Nephron progenitor cell (in vitro differentiated cells): ENCODE measurements at regions not wholly inside any gene's neighbourhood (a gene's known extent, or its start where the extent isn't known, plus 50 kb on each side); places are given as distances from the start of the nearest gene placed in this dataset.

Experiments
- DNase-seq: peaks from one replicate; pipeline ENCODE4 v3.0.0; 2021
- H3K27ac Mint-ChIP-seq: 2 replicates; pipeline ENCODE4 v1.8.0; 2021; ENCODE audit warnings: mild to moderate bottlenecking, moderate library complexity, mixed read lengths
- H3K27me3 Mint-ChIP-seq: 2 replicates; pipeline ENCODE4 v1.8.0; 2021; ENCODE audit warnings: mild to moderate bottlenecking, low read depth, mixed read lengths; ENCODE audit not compliant: poor library complexity
- H3K36me3 Mint-ChIP-seq: 2 replicates; pipeline ENCODE4 v1.8.0; 2021; ENCODE audit warnings: low read depth, mixed read lengths
- H3K4me1 Mint-ChIP-seq: 2 replicates; pipeline ENCODE4 v1.8.0; 2021; ENCODE audit warnings: mixed read lengths
- H3K4me3 Mint-ChIP-seq: 2 replicates; pipeline ENCODE4 v1.8.0; 2021; ENCODE audit warnings: mild to moderate bottlenecking, moderate library complexity, mixed read lengths
- H3K9me3 Mint-ChIP-seq: 2 replicates; pipeline ENCODE4 v1.8.0; 2021; ENCODE audit warnings: mild to moderate bottlenecking, moderate library complexity, mixed read lengths
- CTCF ChIP-seq: fragments of 200-600 bp; sonication (generic); IDR thresholded peaks from 2 replicates; pipeline ENCODE4 v1.5.0; 2021; ENCODE audit warnings: antibody characterized with exemption

GRCh38 chr7:25636168-25636567 lies 407.9 kb upstream of the NPVF start:
- H3K4me1 Mint-ChIP-seq = peaks cover 48% of the 10 kb centered on the region
- no peak overlapping the region for H3K27ac Mint-ChIP-seq
- no peaks in the 10 kb centered on the region for H3K36me3 Mint-ChIP-seq
- TF ChIP-seq CTCF = no peak
- no peaks in the 10 kb centered on the region for H3K9me3 Mint-ChIP-seq
- no peak overlapping the region for H3K4me3 Mint-ChIP-seq
- DNase-seq = no peak
- peaks cover 4% of the 10 kb centered on the region for H3K27me3 Mint-ChIP-seq

- Mint-ChIP-seq H3K4me1 (peaks cover 43% of the 10 kb centered on the region), H3K27me3 (peaks cover 4% of the 10 kb centered on the region), H3K36me3 (no peaks in the 10 kb centered on the region), H3K9me3 (no peaks in the 10 kb centered on the region), H3K4me3 (no peak overlapping the region), H3K27ac (no peak overlapping the region)
- TF ChIP-seq CTCF = no peak
- DNase-seq = no peak
These were observed 408.6 kb upstream of the NPVF start for GRCh38 chr7:25636871-25637283.

GRCh38 chr7:25638068-25638467 lies 409.8 kb upstream of the NPVF start:
- Mint-ChIP-seq H3K27ac (no peak overlapping the region), H3K4me1 (peaks cover 36% of the 10 kb centered on the region), H3K36me3 (no peaks in the 10 kb centered on the region)

GRCh38 chr7:25638590-25639244 lies 410.4 kb upstream of the NPVF start:
- H3K27me3 Mint-ChIP-seq = peaks cover 4% of the 10 kb centered on the region
- no peak overlapping the region for H3K4me3 Mint-ChIP-seq
- peaks cover 30% of the 10 kb centered on the region for H3K4me1 Mint-ChIP-seq
- TF ChIP-seq CTCF = no peak
- H3K27ac Mint-ChIP-seq = no peak overlapping the region
- no peak for DNase-seq
- no peaks in the 10 kb centered on the region for H3K36me3 Mint-ChIP-seq
- H3K9me3 Mint-ChIP-seq = no peaks in the 10 kb centered on the region

More at GRCh38 chr7:25638068-25638467, 409.8 kb upstream of the NPVF start:
- no peaks in the 10 kb centered on the region for H3K9me3 Mint-ChIP-seq
- H3K27me3 Mint-ChIP-seq = peaks cover 4% of the 10 kb centered on the region
- no peak for DNase-seq
- TF ChIP-seq CTCF = no peak
- no peak overlapping the region for H3K4me3 Mint-ChIP-seq

GRCh38 chr7:25642849-25643248 lies 414.6 kb upstream of the NPVF start:
- Mint-ChIP-seq H3K4me3 (no peak overlapping the region), H3K9me3 (no peaks in the 10 kb centered on the region), H3K4me1 (peaks cover 17% of the 10 kb centered on the region), H3K27ac (no peak overlapping the region), H3K36me3 (no peaks in the 10 kb centered on the region), H3K27me3 (peaks cover 7% of the 10 kb centered on the region)
- no peak for TF ChIP-seq CTCF
- DNase-seq = no peak

GRCh38 chr7:25643286-25643685 lies 415.0 kb upstream of the NPVF start:
- H3K9me3 Mint-ChIP-seq = no peaks in the 10 kb centered on the region
- no peak for DNase-seq
- no peak for TF ChIP-seq CTCF
- H3K4me1 Mint-ChIP-seq = peaks cover 17% of the 10 kb centered on the region
- H3K4me3 Mint-ChIP-seq = no peak overlapping the region
- no peak overlapping the region for H3K27ac Mint-ChIP-seq
- no peaks in the 10 kb centered on the region for H3K36me3 Mint-ChIP-seq
- peaks cover 6% of the 10 kb centered on the region for H3K27me3 Mint-ChIP-seq
